GM04504 (cell line): ENCODE measurements at regions not wholly inside any gene's neighbourhood (a gene's known extent, or its start where the extent isn't known, plus 50 kb on each side); places are given as distances from the start of the nearest gene placed in this dataset.

ENCODE experiments used
- DNase-seq: peaks from one replicate; pipeline ENCODE4 v3.0.0-alpha.2; 2012; ENCODE audit warnings: low read depth

DNA sequence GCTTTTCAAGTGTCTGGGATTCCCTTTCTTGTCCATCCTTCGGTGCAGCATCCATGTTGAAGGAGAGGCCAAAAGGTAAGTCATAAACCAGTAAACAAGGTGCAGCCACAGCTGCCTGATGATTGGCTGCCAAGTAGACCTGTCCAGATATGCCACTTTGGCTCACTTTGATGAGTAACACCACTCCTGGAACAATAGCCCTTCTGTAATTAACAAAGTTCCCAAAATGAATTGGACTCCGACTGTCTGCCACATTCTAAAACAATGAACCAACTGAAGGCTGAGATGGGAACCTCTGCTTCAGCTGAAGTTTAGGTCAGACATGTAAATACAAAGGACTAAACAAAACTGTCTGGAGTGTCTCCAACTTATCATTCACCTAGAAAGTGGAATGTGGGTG is 82.2 kb upstream of the LGALSL start:
- DNase-seq, result no peak

DNA sequence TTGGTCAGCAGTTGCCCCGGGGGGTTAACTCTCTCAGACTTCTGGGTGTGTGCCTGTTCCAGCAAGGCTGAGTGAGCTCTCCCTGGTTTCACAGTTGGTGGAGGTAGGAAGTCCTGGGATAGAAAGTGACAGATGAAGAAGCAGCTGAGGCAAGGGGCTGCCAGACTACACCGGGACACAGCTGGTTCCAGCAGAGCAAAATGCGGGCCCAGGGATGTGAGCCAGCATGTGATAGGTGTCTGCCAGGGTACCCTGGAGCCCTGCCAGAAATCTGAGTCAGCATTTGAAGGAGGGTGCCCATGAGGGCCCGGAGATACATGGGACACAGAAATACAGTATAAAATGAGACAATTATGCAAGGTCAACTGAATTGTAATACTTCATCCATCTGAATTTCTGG is 79.3 kb upstream of the LGALSL start:
- no peak for DNase-seq

DNA sequence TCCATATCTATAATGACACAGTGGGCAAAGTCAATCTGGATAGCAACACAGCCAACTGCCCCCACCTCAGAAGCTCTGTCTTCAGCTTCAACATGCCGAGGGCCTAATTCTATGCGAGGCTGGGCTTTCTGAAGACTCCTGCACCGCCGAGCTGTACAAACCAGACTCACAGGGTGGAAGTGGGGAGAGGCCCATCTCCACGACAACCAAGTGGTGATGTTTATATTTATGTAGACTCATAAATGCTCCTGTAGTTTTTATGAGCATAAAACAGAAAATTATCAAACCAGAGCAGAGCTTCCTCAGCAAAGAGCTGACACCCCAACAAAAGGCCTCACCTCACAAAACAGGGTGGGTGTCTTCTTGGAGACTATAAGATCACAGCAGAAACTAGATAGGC is 77.0 kb upstream of the LGALSL start:
- no peak for DNase-seq

DNA sequence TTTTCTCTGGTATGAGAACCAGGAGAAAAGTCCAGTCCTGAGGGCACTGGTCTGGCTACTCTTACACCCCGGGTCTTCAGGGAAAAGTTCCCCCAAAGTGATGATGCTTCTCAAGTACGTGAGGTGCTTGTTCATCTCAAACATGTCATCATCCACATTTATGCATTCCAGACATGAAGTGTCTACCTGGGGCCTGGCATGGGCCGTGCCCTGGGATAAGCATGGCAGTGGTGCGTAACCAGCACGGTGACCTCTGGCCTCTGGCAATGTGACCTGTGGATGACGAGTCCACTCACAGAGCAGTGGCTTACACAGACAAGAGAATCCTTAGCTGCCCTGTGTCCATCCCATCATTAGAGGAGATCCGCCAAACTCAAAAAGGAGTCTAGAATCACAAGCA is 74.8 kb upstream of the LGALSL start:
- no peak for DNase-seq

DNA sequence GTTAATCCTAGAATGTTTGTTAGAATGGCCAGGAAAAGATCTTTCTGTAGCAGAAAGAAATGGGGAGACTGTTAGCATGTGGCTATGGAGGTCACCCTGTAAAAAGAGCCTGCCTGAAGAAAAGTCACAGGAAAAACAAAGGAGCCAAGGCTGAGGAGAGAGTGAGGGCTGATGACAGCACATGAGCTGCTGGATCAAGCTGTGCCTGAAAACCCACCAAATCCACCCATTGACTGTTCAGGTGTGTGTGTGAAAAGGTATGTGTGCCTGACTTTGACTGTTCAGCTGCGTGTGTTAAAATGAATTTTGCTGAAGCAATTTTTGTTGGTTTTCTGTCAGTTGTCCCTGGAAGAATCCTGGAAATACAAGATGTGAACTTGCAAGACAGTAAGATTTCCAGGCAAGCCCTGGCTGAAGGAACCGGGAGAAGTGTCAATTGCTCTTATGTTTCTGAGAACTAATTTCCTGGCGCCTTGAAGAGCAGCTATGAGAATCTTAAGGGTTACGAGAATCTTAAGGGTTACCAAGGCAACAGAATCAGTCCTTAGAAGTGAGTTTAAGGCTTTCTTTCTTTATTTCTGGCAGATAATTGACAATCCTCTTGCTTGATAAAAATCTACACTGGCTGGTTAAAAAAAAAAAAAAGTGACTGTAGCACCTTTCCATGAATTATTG is 73.0 kb upstream of the LGALSL start:
- DNase-seq, result no peak

DNA sequence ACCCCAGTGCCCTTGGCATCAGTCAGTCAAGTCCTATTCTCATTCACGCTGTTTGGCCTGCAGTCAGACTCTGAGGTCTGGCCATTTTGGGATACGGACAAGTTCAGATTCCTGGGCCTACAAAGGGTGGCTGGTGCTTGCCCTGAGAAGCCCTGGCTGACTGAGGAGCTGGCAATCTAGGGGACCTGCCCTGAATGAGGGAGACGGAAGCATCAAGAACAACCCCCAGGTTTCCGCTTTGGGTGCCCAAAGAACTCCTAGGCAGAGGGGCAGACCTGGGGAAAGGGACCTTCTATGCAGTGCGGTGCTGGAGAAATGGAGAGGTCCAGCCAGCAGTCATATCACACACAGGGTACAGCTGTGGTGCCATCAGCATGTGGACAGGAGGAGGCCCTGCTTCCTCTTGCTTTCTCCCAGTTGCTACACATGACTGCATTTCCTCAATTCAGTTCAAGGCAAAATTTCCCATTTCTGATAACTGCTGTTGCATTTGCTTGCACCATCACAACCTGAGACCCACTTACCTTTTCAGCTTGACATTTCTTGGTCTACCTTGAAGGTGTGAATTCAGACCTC is 70.9 kb upstream of the LGALSL start:
- DNase-seq, result no peak

DNA sequence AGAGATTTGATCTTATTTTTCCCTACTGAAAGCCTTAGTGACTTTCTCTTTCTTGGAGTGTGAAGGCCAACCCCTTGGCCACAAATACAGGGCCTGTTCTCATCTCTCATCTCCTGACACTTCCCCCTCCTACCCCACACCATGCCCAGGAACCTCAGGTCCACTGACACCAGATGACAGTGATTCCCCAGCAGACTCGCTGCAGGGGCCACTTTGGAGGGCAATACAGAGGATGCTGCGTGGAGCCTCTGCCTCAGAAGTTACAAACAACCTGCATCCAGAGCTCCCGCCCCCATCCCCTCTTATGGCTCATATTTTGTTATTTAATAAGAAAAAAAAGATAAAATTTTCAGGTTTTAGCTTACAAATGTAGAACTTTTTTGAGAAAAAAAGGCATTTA is 70.1 kb upstream of the LGALSL start:
- no peak for DNase-seq

DNA sequence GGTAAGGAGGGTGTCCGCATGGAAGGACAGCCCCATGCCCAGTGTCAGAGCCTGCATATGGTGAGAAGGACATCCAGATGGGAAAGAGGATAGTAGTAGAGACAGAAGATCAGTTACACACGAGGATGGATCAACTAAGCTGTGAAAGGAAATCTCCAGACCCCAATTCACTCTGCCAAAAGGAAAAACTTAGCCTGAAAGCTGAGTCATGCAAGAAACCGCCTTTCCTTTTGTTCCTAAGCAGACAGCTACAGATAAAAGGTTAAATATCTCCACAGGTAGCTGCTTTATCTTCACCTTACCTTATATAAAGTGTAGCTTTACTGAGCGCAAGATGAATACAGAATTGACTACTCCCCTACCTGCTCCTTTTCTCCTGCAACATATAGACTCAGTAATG is 67.3 kb upstream of the LGALSL start:
- no peak for DNase-seq

DNA sequence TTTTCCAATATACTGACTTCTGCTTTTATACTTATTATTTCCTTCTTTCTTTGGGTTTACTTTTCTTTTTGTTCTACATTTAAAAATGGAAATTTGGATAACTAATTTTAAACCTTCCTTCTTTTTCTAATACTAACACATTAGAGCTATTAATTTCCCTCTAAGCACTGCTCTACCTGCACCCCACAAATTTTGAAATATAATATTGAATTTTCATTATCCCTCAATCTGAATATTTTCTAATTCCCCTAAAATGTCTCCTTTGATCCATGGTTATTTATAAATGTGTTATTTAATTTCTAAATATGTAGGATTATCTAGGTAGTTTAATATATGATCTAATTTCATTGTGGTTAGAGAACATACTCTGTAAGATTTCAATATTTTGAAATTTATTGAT is 63.4 kb upstream of the LGALSL start:
- no peak for DNase-seq

DNA sequence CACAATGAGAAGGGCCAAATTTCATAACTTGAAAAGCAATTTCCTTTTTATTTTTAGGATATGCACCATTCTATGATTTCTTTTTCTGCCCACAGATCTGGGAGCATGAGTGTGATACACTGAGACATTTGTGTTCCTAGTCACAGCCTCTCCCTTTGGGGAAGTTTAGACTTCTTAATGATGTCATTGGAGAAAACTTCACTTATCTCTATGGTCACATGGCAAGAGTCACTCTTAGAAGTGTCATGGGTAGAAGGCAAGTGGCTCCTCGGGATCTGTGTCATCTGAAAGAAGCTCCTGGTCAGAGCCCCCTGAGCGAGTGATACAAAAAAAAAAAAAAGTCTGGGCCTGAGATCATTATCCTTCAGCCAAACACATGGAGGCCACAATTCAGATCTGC is 62.5 kb upstream of the LGALSL start:
- DNase-seq, result no peak

DNA sequence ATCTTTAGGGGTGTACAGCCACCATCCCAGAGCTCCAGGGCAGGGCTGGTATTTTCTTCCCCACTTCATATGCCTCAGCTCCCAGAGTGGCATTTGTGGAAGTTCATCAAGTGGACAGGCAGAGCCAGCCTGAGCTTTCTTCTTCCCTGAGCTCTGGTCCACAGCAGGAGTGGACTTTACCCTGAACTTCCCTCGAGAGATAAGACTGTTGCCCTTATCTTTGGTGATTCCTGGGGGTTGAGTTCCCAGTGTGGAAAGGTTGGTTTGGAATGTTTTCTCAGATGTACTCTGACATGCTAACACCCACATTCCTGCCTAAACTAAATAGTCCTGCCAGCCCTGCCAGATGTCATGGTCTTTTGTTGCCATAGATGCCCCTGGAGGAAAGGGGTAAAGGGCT is 62.0 kb upstream of the LGALSL start:
- DNase-seq, result no peak

DNA sequence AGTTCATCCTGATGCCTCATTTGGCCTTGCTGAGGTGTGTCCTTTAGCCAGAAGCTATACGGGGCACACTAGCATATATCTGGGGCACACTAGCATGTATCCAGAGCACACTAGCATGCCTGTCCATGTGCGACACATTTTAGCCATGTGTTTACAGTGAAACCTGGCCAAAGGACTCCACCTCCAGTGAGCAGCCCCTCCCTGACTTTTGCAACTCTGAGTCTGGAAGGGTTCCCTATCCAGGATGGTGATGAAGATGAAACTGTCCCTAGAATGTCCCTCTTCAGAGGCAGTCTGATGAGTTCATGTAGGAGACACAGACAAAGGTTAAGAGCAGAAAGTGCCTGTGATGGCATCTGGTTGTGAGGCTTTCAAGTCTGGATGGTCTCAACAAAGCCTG is 61.4 kb upstream of the LGALSL start:
- no peak for DNase-seq

DNA sequence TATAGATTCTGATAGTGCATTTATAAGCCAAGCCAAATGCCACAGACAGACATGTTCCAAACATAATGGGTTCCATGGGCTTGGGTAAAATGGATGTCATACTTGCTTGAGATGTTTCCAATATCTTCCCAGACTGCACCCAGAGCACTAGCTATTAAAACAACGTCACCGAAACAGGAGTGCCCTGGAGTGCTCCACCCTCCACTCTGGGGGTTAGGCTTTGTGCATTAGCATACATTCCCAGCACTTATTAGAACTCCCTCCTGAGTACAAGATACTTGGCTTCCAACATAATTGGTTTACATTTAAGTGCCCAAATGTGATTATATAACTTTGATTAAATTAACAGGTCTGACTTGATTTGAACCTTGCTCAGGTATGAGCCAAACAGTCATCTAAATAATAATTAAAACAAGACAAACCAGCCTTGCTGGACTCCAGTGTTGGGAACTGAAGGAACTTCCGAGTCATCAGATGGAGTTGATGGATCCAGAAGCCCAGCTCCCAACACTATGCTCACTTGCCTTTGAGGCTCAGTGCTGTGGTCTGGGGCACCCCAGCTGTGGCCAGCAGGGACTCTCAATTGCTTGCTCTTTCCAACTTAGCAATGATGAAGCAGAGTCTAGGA is 60.5 kb upstream of the LGALSL start:
- no peak for DNase-seq

DNA sequence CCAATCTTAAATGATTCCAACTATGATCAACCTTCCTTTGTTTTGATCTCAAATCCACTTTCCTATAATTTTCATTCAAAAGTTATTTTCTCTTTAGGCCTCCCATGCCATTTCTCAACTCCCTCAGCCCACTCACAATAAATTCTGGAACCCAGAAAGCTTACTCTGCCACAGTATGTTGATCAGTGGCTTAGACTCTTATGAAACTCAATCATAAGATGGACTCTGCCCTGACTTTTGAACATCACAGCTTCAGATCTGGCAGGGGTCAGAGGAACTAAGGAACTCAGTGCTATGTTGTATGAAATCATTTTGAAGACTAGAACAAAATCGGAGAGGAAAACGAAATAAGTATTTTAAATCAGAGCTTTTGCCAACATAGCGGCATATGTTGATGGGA is 59.8 kb upstream of the LGALSL start:
- DNase-seq, result no peak

DNA sequence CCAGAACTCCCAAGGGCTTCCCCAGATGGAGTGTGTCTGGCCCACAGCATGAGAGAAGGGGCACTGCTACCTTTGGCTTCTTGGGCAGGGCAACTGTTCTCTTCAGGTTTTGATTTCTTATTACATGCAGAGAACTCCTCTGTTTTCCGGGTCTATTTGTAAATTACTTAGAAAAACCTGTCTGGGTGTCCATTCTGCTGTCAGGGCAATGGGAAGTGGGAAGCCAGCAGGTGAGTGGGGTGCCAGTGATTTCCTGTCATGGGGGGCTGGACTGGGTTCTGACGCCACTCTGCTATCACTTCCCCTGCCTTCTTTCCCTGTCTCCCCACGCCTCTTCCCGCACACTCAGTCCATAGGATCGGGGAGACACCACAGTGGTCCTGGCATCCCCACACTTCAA is 58.0 kb upstream of the LGALSL start:
- DNase-seq, result no peak

DNA sequence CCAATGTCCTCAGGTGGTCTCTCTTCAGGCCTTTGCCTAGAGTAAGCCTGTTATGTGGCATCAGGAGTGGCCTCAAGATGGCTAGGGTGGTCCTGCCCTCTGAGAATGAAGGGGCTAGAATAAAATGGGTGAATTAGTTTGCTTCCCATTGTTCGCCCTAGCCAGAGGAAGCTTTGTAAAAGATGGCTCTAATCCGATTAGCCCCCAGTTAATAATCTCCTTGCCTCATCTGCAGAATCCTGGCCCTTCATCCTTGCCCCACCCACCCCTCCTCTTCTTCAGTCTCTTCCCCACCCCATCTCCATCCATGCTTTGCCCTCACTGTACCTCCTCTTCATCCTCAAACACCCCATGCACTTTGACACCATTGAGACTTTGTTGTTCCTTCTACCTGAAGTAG is 57.4 kb upstream of the LGALSL start:
- no peak for DNase-seq

DNA sequence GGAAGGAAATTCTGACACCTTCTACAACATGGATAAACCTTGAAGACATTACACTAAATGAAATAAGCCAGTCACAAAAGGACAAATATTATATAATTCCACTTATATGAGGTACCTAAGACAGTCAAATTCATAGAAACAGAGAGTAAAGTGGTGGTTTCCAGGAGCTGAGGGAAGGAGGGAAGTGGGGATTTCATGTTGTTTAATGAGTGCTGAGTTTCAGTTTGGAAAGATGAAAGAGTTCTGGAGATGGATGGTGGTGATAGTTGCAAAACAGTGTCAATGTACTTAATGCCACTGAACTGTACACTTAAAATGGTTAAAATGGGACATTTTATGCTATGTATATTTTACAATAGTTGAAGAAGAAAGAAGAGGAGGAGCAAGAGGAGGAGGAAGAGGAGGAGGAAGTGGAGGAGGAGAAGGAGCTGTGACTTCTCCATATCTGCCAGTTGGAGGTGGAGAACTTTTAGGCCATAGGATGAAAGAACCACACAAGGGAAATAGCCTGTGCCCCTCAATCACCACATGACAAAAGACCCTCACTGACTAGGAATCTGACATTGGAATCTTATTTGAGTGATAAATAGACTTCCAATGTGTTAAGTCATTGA is 55.3 kb upstream of the LGALSL start:
- no peak for DNase-seq

DNA sequence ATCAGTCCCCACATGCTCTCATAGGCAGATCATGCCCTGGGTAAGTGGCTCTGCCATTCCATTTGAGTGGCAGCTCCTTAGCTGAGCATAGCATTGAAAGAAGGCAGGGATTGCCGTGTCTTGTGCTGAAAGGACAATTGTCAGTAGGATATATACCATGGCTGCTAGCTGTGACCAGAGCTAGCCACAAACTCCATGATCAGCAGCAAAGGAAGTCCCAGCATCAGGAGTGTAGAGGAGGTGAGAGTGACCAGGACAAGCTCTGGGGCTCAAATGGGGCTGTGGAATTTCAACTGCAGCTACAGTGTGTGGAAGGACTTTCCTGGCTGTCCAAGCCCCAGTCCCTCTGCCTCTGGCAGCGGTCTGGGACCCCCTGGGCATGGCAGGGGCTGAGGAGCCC is 54.4 kb upstream of the LGALSL start:
- no peak for DNase-seq

DNA sequence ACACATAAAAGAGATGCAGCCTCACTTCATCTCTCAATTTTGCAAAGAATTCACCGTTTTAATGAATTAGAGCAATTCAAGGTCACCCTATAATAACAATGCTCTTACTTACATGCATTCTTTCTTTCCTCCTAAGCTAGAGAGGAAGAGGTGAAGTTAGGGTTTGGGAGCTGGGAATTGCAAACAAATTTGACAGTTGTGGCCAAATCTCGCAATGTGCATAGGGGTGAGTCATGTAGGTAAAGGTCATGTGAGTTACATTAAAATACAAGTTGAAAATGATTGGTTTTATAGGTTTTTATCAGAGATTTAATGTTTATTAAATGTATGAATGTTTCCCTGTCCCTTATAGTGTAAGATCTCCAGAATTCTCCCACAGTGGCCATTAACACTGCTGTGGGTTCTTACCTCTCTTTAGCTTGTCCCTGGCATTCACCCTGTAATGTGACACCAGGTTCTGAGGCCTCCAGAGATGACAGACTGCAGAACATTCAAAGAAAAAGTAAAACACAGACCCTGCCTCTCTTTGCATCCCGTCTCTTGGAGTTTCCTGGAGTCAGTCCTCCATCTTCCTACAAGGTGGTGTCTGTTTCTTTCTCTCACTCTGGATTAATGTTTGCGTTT is 53.7 kb upstream of the LGALSL start:
- DNase-seq, result no peak

DNA sequence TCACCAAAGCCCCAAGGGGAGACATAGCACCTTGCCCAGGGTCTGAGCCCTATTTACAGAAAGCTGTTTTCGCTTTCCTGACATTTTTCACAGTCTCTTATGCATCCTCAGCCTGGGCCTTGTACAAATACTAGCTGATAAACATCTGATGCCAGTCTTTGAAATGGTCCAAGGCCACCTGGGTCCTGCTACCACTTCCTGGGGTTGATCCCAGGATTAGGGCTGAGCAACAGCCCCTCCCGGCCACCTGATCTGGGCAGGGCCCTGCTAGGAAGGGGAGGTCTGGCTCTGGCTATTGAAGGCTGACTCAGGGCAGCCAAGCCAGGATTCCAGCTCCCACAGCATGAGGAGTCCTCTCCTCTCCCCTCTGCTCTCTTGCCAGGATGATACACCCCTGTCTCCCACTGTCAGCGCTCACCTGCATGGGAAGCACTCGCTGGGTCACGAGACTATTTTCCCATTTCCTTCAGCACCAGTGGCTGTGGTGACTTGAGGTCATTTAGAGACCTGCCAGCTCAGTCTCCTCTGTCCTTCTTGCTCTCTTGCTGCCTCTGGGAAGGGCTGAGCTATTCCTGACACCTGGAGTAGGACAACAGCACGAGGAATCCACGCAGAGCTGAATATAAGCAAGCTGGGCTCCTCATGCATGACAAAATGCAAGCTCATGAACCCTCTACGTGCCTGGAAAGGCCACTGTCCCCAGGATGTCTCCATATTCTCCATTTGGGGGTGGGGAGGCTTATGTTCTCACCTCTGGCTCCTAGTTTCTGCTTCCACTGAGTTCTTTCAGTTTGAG is 53.0 kb upstream of the LGALSL start:
- no peak for DNase-seq

DNA sequence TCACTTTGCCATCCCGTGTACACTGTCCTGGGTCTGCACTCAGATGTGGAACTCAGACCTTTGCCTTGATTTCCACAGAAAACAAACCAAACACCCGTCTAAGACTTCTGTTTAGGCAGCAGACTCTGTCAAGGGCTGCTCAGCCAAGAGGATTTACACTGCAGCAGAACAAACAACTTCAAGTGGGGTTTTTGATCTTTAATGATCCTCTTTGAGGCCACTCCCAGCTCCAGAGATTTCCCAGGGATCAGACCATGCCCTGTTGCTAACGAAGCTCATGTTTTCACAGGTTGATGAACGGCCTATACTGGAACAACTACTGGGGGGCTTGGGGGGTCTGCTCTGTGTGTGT is 52.5 kb upstream of the LGALSL start:
- no peak for DNase-seq

DNA sequence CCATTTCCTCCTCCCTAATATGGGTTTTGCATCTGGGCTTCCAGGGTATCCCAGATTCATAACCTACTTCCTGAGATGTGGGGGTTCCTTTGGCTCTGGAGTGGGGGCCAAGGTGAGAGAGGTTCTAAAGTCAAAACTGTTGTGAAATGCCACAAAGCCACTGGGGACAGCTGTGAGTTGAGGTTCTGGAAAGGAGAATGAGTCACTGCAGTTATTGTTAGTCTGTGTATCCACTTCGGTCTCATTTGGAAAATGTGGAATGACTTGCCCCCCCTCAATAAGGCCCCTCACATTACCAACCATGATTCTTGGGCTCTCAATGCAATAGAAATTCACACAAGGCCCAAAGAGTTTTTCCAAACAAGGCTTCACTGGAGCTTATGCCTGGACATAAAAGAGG is 51.1 kb upstream of the LGALSL start:
- DNase-seq, result no peak
